HEK293 (cell line): ENCODE measurements at regions not wholly inside any gene's neighbourhood (a gene's known extent, or its start where the extent isn't known, plus 50 kb on each side); places are given as distances from the start of the nearest gene placed in this dataset.

ENCODE experiments used
- CTCF ChIA-PET: fragments of 350-600 bp; formaldehyde crosslinking; extraction: SDS; loops from one replicate; lab custom pipeline; 2021; ENCODE audit warnings: antibody characterized with exemption; lab: Yijun Ruan, JAX
- POLR2A ChIA-PET: fragments of 300-600 bp; formaldehyde crosslinking; extraction: SDS; loops from one replicate; lab custom pipeline; 2020; ENCODE audit warnings: antibody characterized with exemption, inconsistent platforms; lab: Yijun Ruan, JAX
- H3K27ac ChIP-seq: fragments of 200-500 bp; sonication (Bioruptor generic); 2 replicates; pipeline ENCODE4 v1.5.1; 2014; ENCODE audit warnings: low read depth, low read length, control low read depth, inconsistent platforms; ENCODE audit errors: extremely low read depth
- H3K36me3 ChIP-seq, 2 experiments: fragments of 200-500 bp in 1 of 2; sonication (Bioruptor generic) in 1 of 2; 1 replicate in 1 of 2; 2 replicates in 1 of 2; pipeline ENCODE4 v1.5.1; 2014 to 2017; ENCODE audit warnings: inconsistent platforms in 2 of 2, low read length in 2 of 2; ENCODE audit not compliant: control insufficient read depth in 2 of 2, insufficient read depth in 1 of 2
- H3K4me1 ChIP-seq: fragments of 200-500 bp; sonication (Bioruptor generic); 2 replicates; pipeline ENCODE4 v1.5.1; 2014; ENCODE audit warnings: mild to moderate bottlenecking, low read length, inconsistent platforms; ENCODE audit not compliant: control insufficient read depth, insufficient read depth
- H3K4me3 ChIP-seq: 2 replicates; pipeline ENCODE4 v1.5.1; 2011; ENCODE audit warnings: low read depth, mild to moderate bottlenecking, control low read depth, low read length, moderate library complexity
- H3K9me3 ChIP-seq: fragments of 200-500 bp; sonication (Bioruptor generic); 2 replicates; pipeline ENCODE4 v1.5.1; 2014; ENCODE audit warnings: low read depth, low read length, inconsistent platforms; ENCODE audit not compliant: control insufficient read depth, insufficient read depth
- FEZF1 ChIP-seq: fragments of 450-650 bp; formaldehyde crosslinking; IDR thresholded peaks from 2 replicates; pipeline ENCODE4 v1.5.1; 2016; ENCODE audit warnings: missing biosample characterization, missing genetic modification characterization
- KLF1 ChIP-seq: fragments of 450-650 bp; formaldehyde crosslinking; IDR thresholded peaks from 2 replicates; pipeline ENCODE4 v1.5.1; 2016; ENCODE audit warnings: missing biosample characterization, missing genetic modification characterization
- MZF1 ChIP-seq: fragments of 450-650 bp; formaldehyde crosslinking; IDR thresholded peaks from 2 replicates; pipeline ENCODE4 v1.5.1; 2017; ENCODE audit warnings: missing biosample characterization, missing genetic modification characterization, borderline replicate concordance
- PRDM1 ChIP-seq: fragments of 450-650 bp; formaldehyde crosslinking; IDR thresholded peaks from 2 replicates; pipeline ENCODE4; 2016; ENCODE audit warnings: missing biosample characterization, missing genetic modification characterization
- SP2 ChIP-seq: fragments of 450-650 bp; formaldehyde crosslinking; IDR thresholded peaks from 2 replicates; pipeline ENCODE4 v1.5.1; 2016; ENCODE audit warnings: missing biosample characterization, missing genetic modification characterization
- ZBTB21 ChIP-seq: fragments of 450-650 bp; formaldehyde crosslinking; IDR thresholded peaks from 2 replicates; pipeline ENCODE4 v1.5.1; 2017; ENCODE audit warnings: missing biosample characterization, missing genetic modification characterization
- ZNF184 ChIP-seq: fragments of 450-650 bp; IDR thresholded peaks from 2 replicates; pipeline ENCODE4 v1.5.1; 2018; ENCODE audit warnings: missing biosample characterization, mild to moderate bottlenecking, missing genetic modification characterization
- ZNF274 ChIP-seq, 2 experiments: fragments of 200-500 bp in 1 of 2; fragments of 450-650 bp in 1 of 2; sonication (Bioruptor generic) in 1 of 2; formaldehyde crosslinking in 1 of 2; IDR thresholded peaks; 2 replicates each; pipeline versions ENCODE4 v1.5.1 to v1.6.1; 2014 to 2016; ENCODE audit warnings: borderline replicate concordance in 1 of 2, inconsistent platforms in 1 of 2, low read length in 1 of 2, missing biosample characterization in 1 of 2, missing genetic modification characterization in 1 of 2
- ZNF548 ChIP-seq: fragments of 450-650 bp; formaldehyde crosslinking; IDR thresholded peaks from 2 replicates; pipeline ENCODE4 v1.5.1; 2016; ENCODE audit warnings: missing biosample characterization, missing genetic modification characterization
- ZNF560 ChIP-seq: fragments of 450-650 bp; formaldehyde crosslinking; IDR thresholded peaks from 2 replicates; pipeline ENCODE4 v1.5.1; 2017; ENCODE audit warnings: missing biosample characterization, missing genetic modification characterization, borderline replicate concordance
- ZNF600 ChIP-seq: fragments of 450-650 bp; formaldehyde crosslinking; IDR thresholded peaks from 2 replicates; pipeline ENCODE4 v1.5.1; 2016; ENCODE audit warnings: missing biosample characterization, missing genetic modification characterization
- ZNF658 ChIP-seq: fragments of 450-650 bp; formaldehyde crosslinking; IDR thresholded peaks from 2 replicates; pipeline ENCODE4; 2016; ENCODE audit warnings: missing biosample characterization, missing genetic modification characterization
- ZNF76 ChIP-seq: fragments of 450-650 bp; formaldehyde crosslinking; IDR thresholded peaks from 2 replicates; pipeline ENCODE4; 2016; ENCODE audit warnings: low read depth, missing biosample characterization, missing genetic modification characterization, borderline replicate concordance
- ZNF791 ChIP-seq: fragments of 450-650 bp; formaldehyde crosslinking; IDR thresholded peaks from 2 replicates; pipeline ENCODE4 v1.5.1; 2016; ENCODE audit warnings: missing biosample characterization, missing genetic modification characterization
- TF ChIP-seq, protein P1 (sequence below): fragments of 450-650 bp; formaldehyde crosslinking; IDR thresholded peaks from 2 replicates; pipeline ENCODE4 v1.5.1; 2016; ENCODE audit warnings: missing biosample characterization, missing genetic modification characterization, borderline replicate concordance
- TF ChIP-seq, protein P2 (sequence below): fragments of 450-650 bp; formaldehyde crosslinking; IDR thresholded peaks from 2 replicates; pipeline ENCODE4 v1.5.1; 2016; ENCODE audit warnings: missing biosample characterization, missing genetic modification characterization
- TF ChIP-seq, protein P3 (sequence below): fragments of 450-650 bp; formaldehyde crosslinking; IDR thresholded peaks from 2 replicates; pipeline ENCODE4 v1.5.0; 2017; ENCODE audit warnings: missing biosample characterization, missing genetic modification characterization, borderline replicate concordance
- TF ChIP-seq, protein P4 (sequence below): fragments of 450-650 bp; formaldehyde crosslinking; IDR thresholded peaks from 2 replicates; pipeline ENCODE4 v1.5.1; 2016; ENCODE audit warnings: missing biosample characterization, missing genetic modification characterization, borderline replicate concordance
- TF ChIP-seq, protein P5 (sequence below): fragments of 450-650 bp; formaldehyde crosslinking; IDR thresholded peaks from 2 replicates; pipeline ENCODE4 v1.5.1; 2016; ENCODE audit warnings: missing biosample characterization, missing genetic modification characterization
- TF ChIP-seq, protein P6 (sequence below): fragments of 450-650 bp; formaldehyde crosslinking; IDR thresholded peaks from 2 replicates; pipeline ENCODE4; 2016; ENCODE audit warnings: missing biosample characterization, missing genetic modification characterization

DNA sequence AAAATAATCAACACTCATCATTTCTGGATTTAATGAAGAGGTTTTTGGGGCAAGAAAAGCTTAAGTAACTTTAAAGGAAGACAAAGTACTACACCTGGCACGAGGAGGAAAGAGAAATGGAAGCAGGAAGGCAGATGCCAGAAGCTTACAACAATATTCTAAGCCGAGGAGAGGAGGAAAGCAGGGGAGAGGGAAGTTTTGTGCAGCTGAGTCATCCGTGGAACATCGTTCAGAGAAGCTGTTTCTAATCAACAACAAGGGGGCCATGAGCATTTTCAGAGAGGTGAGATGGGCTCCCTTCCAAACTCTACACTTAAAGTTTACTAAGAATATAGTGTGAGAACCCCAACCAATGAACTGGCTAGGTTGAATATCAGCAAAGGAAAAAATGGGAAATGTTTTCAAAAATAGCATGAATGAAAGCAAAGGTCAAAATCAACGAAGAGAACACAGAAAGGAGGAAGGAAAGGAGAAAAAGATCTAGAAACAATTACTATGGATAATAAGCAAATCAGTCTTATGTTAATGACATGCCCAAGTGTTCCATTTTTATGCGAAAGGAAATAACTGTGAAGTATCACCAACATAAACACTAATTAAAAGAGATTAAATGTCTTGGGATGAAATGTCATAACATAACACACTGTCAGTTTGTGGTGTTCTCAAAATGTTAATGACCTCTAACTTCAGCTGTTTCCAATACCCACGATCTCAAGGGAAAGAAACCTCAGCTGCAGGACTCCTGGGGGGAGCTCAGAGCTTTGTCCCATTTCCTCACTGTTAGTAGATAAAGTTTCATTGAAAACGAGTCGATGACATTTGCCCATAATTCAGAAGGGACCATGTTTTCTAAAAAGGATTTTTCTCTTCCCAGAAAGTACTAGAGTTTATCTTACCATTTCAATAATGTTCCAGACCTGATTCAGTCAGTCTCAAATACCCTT lies 203.4 kb upstream of the STXBP5 start:
- POLR2A ChIA-PET: no interaction called here
- TF ChIP-seq ZNF791 (tag by site-specific recombination): no peak
- no peak for TF ChIP-seq ZNF548 (tag by site-specific recombination)
- no peak for TF ChIP-seq ZNF658 (tag by site-specific recombination)
- TF ChIP-seq ZNF184 (tag by site-specific recombination): no peak
- no peak for TF ChIP-seq ZNF274 (IDR thresholded peaks at IDR 0.05; ENCODE audit: low read length)
- TF ChIP-seq ZNF274 (tag by site-specific recombination; IDR thresholded peaks at IDR 0.05; ENCODE audit: borderline replicate concordance): no peak
- TF ChIP-seq MZF1 (tag by site-specific recombination): no peak
- TF ChIP-seq ZBTB21 (tag by site-specific recombination): no peak
- no peaks in the 10 kb centered on the region for H3K9me3 ChIP-seq
- CTCF ChIA-PET: interaction anchor here (0.6 to 0.7 kb wide), 2 partner anchors 11 to 204 kb away, joined by 3 read pairs; no protein-coding TSS in a partner anchor
- H3K27ac ChIP-seq: no peak overlapping the region
- H3K4me1 ChIP-seq: no peaks in the 10 kb centered on the region
- no peak overlapping the region for H3K4me3 ChIP-seq
- H3K36me3 ChIP-seq: no peaks in the 10 kb centered on the region

DNA sequence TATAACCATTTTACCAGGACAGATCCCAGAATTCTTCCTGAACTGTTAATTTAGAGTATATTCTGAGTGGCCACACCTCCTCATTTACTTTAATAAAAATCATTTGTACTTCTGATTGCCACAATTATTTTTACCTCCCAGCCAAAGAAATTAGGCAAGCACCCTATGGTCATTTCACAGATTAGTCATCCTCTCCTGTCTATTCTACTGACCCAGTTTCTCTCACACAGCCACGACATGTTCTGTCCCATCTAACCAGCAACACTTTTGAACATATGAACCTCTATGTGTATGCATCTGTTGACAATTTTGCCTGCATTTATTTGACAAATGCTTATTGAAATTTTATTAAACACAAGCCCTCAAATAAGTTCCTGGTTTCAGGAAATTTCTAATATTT lies 202.6 kb upstream of the STXBP5 start:
- no peaks in the 10 kb centered on the region for H3K9me3 ChIP-seq
- no peaks in the 10 kb centered on the region for H3K36me3 ChIP-seq
- H3K4me1 ChIP-seq: no peaks in the 10 kb centered on the region
- no peak overlapping the region for H3K27ac ChIP-seq
- POLR2A ChIA-PET: no interaction called here
- H3K4me3 ChIP-seq: no peak overlapping the region
- CTCF ChIA-PET: no interaction called here
- TF ChIP-seq KLF1 (tag by site-specific recombination): no peak
- no peak for TF ChIP-seq SP2
- TF ChIP-seq ZNF600 (tag by site-specific recombination): no peak
- TF ChIP-seq, protein P1, sequence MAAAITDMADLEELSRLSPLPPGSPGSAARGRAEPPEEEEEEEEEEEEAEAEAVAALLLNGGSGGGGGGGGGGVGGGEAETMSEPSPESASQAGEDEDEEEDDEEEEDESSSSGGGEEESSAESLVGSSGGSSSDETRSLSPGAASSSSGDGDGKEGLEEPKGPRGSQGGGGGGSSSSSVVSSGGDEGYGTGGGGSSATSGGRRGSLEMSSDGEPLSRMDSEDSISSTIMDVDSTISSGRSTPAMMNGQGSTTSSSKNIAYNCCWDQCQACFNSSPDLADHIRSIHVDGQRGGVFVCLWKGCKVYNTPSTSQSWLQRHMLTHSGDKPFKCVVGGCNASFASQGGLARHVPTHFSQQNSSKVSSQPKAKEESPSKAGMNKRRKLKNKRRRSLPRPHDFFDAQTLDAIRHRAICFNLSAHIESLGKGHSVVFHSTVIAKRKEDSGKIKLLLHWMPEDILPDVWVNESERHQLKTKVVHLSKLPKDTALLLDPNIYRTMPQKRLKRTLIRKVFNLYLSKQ (tag by site-specific recombination): no peak
- no peak for TF ChIP-seq ZNF76 (tag by site-specific recombination)
- TF ChIP-seq, protein P2, sequence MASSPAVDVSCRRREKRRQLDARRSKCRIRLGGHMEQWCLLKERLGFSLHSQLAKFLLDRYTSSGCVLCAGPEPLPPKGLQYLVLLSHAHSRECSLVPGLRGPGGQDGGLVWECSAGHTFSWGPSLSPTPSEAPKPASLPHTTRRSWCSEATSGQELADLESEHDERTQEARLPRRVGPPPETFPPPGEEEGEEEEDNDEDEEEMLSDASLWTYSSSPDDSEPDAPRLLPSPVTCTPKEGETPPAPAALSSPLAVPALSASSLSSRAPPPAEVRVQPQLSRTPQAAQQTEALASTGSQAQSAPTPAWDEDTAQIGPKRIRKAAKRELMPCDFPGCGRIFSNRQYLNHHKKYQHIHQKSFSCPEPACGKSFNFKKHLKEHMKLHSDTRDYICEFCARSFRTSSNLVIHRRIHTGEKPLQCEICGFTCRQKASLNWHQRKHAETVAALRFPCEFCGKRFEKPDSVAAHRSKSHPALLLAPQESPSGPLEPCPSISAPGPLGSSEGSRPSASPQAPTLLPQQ (tag by site-specific recombination): no peak
- TF ChIP-seq, protein P3, sequence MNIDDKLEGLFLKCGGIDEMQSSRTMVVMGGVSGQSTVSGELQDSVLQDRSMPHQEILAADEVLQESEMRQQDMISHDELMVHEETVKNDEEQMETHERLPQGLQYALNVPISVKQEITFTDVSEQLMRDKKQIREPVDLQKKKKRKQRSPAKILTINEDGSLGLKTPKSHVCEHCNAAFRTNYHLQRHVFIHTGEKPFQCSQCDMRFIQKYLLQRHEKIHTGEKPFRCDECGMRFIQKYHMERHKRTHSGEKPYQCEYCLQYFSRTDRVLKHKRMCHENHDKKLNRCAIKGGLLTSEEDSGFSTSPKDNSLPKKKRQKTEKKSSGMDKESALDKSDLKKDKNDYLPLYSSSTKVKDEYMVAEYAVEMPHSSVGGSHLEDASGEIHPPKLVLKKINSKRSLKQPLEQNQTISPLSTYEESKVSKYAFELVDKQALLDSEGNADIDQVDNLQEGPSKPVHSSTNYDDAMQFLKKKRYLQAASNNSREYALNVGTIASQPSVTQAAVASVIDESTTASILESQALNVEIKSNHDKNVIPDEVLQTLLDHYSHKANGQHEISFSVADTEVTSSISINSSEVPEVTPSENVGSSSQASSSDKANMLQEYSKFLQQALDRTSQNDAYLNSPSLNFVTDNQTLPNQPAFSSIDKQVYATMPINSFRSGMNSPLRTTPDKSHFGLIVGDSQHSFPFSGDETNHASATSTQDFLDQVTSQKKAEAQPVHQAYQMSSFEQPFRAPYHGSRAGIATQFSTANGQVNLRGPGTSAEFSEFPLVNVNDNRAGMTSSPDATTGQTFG: no peak
- TF ChIP-seq PRDM1 (tag by site-specific recombination): no peak
- TF ChIP-seq, protein P4, sequence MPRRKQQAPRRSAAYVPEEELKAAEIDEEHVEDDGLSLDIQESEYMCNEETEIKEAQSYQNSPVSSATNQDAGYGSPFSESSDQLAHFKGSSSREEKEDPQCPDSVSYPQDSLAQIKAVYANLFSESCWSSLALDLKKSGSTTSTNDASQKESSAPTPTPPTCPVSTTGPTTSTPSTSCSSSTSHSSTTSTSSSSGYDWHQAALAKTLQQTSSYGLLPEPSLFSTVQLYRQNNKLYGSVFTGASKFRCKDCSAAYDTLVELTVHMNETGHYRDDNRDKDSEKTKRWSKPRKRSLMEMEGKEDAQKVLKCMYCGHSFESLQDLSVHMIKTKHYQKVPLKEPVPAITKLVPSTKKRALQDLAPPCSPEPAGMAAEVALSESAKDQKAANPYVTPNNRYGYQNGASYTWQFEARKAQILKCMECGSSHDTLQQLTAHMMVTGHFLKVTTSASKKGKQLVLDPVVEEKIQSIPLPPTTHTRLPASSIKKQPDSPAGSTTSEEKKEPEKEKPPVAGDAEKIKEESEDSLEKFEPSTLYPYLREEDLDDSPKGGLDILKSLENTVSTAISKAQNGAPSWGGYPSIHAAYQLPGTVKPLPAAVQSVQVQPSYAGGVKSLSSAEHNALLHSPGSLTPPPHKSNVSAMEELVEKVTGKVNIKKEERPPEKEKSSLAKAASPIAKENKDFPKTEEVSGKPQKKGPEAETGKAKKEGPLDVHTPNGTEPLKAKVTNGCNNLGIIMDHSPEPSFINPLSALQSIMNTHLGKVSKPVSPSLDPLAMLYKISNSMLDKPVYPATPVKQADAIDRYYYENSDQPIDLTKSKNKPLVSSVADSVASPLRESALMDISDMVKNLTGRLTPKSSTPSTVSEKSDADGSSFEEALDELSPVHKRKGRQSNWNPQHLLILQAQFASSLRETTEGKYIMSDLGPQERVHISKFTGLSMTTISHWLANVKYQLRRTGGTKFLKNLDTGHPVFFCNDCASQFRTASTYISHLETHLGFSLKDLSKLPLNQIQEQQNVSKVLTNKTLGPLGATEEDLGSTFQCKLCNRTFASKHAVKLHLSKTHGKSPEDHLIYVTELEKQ (tag by site-specific recombination): no peak
- no peak for TF ChIP-seq ZNF548 (tag by site-specific recombination)
- no peak for TF ChIP-seq ZNF560 (tag by site-specific recombination)
- TF ChIP-seq, protein P5, sequence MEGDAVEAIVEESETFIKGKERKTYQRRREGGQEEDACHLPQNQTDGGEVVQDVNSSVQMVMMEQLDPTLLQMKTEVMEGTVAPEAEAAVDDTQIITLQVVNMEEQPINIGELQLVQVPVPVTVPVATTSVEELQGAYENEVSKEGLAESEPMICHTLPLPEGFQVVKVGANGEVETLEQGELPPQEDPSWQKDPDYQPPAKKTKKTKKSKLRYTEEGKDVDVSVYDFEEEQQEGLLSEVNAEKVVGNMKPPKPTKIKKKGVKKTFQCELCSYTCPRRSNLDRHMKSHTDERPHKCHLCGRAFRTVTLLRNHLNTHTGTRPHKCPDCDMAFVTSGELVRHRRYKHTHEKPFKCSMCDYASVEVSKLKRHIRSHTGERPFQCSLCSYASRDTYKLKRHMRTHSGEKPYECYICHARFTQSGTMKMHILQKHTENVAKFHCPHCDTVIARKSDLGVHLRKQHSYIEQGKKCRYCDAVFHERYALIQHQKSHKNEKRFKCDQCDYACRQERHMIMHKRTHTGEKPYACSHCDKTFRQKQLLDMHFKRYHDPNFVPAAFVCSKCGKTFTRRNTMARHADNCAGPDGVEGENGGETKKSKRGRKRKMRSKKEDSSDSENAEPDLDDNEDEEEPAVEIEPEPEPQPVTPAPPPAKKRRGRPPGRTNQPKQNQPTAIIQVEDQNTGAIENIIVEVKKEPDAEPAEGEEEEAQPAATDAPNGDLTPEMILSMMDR: no peak
- no peak for TF ChIP-seq FEZF1
- TF ChIP-seq, protein P6, sequence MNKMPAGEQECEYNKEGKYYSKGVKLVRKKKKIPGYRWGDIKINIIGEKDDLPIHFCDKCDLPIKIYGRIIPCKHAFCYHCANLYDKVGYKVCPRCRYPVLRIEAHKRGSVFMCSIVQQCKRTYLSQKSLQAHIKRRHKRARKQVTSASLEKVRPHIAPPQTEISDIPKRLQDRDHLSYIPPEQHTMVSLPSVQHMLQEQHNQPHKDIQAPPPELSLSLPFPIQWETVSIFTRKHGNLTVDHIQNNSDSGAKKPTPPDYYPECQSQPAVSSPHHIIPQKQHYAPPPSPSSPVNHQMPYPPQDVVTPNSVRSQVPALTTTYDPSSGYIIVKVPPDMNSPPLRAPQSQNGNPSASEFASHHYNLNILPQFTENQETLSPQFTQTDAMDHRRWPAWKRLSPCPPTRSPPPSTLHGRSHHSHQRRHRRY (tag by site-specific recombination): no peak
- TF ChIP-seq, all 188 proteins: peak for 0
